Parathyroid adenoma (tissue), 2 donors: ENCODE measurements at regions not wholly inside any gene's neighbourhood (a gene's known extent, or its start where the extent isn't known, plus 50 kb on each side); places are given as distances from the start of the nearest gene placed in this dataset.

Experiments
- H2AFZ ChIP-seq: fragments of 300-600 bp; sonication (generic); one replicate; pipeline ENCODE4 v1.7.0; 2017; ENCODE audit warnings: antibody characterized with exemption, mild to moderate bottlenecking
- H3K27ac ChIP-seq: fragments of 300-600 bp; sonication (generic); one replicate; pipeline ENCODE4 v1.7.0; 2017
- H3K27me3 ChIP-seq: fragments of 300-600 bp; sonication (generic); one replicate; pipeline ENCODE4 v1.7.0; 2017; ENCODE audit warnings: low read length; ENCODE audit not compliant: control insufficient read depth, insufficient read depth
- H3K36me3 ChIP-seq: fragments of 300-600 bp; sonication (generic); one replicate; pipeline ENCODE4 v1.7.0; 2017; ENCODE audit warnings: low read length; ENCODE audit not compliant: control insufficient read depth, insufficient read depth
- H3K4me1 ChIP-seq: fragments of 300-600 bp; sonication (generic); one replicate; pipeline ENCODE4 v1.7.0; 2017; ENCODE audit warnings: control low read depth
- H3K4me2 ChIP-seq: fragments of 300-600 bp; sonication (generic); one replicate; pipeline ENCODE4 v1.7.0; 2017; ENCODE audit warnings: low read length
- H3K4me3 ChIP-seq: fragments of 300-600 bp; sonication (generic); one replicate; pipeline ENCODE4 v1.7.0; 2017; ENCODE audit warnings: low read depth, low read length
- H3K79me2 ChIP-seq: fragments of 300-600 bp; sonication (generic); one replicate; pipeline ENCODE4 v1.7.0; 2017; ENCODE audit warnings: control low read depth
- H3K9ac ChIP-seq: fragments of 300-600 bp; sonication (generic); one replicate; pipeline ENCODE4 v1.7.0; 2017; ENCODE audit warnings: mild to moderate bottlenecking
- H3K9me3 ChIP-seq: fragments of 300-600 bp; sonication (generic); one replicate; pipeline ENCODE4 v1.7.0; 2017; ENCODE audit warnings: low read length; ENCODE audit not compliant: control insufficient read depth
- CTCF ChIP-seq: fragments of 300-600 bp; sonication (generic); IDR thresholded peaks from one replicate; pipeline ENCODE4 v1.7.0; 2017; ENCODE audit warnings: antibody characterized with exemption, mild to moderate bottlenecking
- donor health status: primary hyperparathyroidism.

GRCh38 chr2:234680688-234681619 lies 184.1 kb upstream of the ARL4C start:
- Histone ChIP-seq H3K27ac (no peak overlapping the region), H3K27me3 (no peaks in the 10 kb centered on the region), H2AFZ (no peak overlapping the region), H3K4me3 (no peak overlapping the region), H3K4me2 (no peak overlapping the region), H3K9me3 (no peaks in the 10 kb centered on the region), H3K4me1 (no peaks in the 10 kb centered on the region), H3K9ac (no peak overlapping the region), H3K36me3 (no peaks in the 10 kb centered on the region), H3K79me2 (no peaks in the 10 kb centered on the region)
- TF ChIP-seq CTCF: no peak

- H3K36me3 ChIP-seq: no peaks in the 10 kb centered on the region
- no peak overlapping the region for H3K4me2 ChIP-seq
- H3K4me1 ChIP-seq: no peaks in the 10 kb centered on the region
- no peaks in the 10 kb centered on the region for H3K79me2 ChIP-seq
- no peak overlapping the region for H2AFZ ChIP-seq
- no peak overlapping the region for H3K27ac ChIP-seq
- no peaks in the 10 kb centered on the region for H3K9me3 ChIP-seq
- no peak for TF ChIP-seq CTCF
- H3K27me3 ChIP-seq: no peaks in the 10 kb centered on the region
- H3K4me3 ChIP-seq: no peak overlapping the region
- no peak overlapping the region for H3K9ac ChIP-seq
Observed at GRCh38 chr2:234679741-234680687, 183.1 kb upstream of the ARL4C start.

- H3K9ac ChIP-seq: no peak overlapping the region
- H3K27ac ChIP-seq: no peak overlapping the region
- no peak for TF ChIP-seq CTCF
- no peak overlapping the region for H2AFZ ChIP-seq
- H3K4me1 ChIP-seq: no peaks in the 10 kb centered on the region
- no peaks in the 10 kb centered on the region for H3K79me2 ChIP-seq
- H3K9me3 ChIP-seq: no peaks in the 10 kb centered on the region
- no peaks in the 10 kb centered on the region for H3K27me3 ChIP-seq
- H3K4me3 ChIP-seq: no peak overlapping the region
- no peak overlapping the region for H3K4me2 ChIP-seq
- H3K36me3 ChIP-seq: no peaks in the 10 kb centered on the region
Observed at GRCh38 chr2:234679301-234679740, 182.4 kb upstream of the ARL4C start.

- no peak overlapping the region for H2AFZ ChIP-seq
- no peak for TF ChIP-seq CTCF
- H3K4me1 ChIP-seq: no peaks in the 10 kb centered on the region
- no peaks in the 10 kb centered on the region for H3K79me2 ChIP-seq
- no peaks in the 10 kb centered on the region for H3K9me3 ChIP-seq
- H3K36me3 ChIP-seq: no peaks in the 10 kb centered on the region
- H3K9ac ChIP-seq: no peak overlapping the region
- H3K27ac ChIP-seq: no peak overlapping the region
- H3K4me3 ChIP-seq: no peak overlapping the region
- no peaks in the 10 kb centered on the region for H3K27me3 ChIP-seq
- no peak overlapping the region for H3K4me2 ChIP-seq
Observed at GRCh38 chr2:234678711-234679110, 181.8 kb upstream of the ARL4C start.
